HG02642 (cell line): ENCODE measurements at regions not wholly inside any gene's neighbourhood (a gene's known extent, or its start where the extent isn't known, plus 50 kb on each side); places are given as distances from the start of the nearest gene placed in this dataset.

ENCODE experiments used
- ATAC-seq: cut with Tn5 transposase; IDR thresholded peaks from one replicate; pipeline ENCODE4 v1.9.1; 2021; ENCODE audit warnings: mild to moderate bottlenecking; ENCODE audit not compliant: unreplicated experiment, poor library complexity

DNA sequence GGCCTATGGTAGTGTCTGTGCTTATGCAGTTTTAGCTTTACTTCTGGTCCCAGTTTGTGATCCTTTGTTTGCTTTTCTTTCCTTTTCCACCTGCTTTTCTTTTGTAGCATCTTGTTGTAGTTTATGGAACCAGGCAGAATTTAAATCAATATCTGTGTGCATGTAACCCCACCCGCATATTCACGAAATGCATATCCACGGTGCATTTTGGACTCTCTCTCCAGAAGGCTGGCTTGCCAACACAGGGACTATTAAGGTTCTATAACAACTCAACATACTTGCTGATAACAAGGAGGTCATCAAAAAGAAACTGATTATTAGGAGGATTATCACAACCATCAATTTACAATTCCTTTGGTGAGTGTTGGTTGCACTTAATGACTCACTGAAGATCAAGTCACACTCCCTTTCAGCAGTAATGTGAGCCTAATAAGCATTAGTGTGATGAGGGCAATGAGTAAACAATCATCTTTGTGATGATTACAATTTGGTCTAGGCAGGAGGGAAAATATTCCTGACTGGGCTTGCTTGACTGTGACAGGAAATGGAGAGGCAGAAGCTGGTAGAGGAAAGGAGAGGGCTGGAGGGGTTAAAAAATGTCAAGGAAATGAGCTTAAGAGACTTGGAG is 378.6 kb downstream of the REEP3 start:
- no peak for ATAC-seq

DNA sequence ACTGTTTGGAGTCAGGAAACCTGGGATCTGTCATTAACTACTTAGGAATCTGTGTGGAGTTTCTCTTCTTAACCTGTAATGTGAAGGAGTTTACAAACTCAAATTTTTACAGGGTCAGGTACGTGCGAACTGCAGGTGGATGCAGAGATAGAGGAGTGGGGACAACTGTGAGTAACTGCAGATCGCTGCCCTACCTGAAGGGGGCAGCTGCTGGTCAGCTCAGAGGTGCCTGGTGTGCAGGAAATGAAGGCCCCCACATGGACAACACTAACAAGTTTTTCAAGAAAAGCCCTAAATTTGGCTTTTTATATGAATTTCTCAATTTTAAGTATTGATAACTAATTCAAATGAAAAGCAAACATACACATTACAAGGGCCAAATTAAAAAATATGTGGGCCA is 380.0 kb downstream of the REEP3 start:
- ATAC-seq: no peak

DNA sequence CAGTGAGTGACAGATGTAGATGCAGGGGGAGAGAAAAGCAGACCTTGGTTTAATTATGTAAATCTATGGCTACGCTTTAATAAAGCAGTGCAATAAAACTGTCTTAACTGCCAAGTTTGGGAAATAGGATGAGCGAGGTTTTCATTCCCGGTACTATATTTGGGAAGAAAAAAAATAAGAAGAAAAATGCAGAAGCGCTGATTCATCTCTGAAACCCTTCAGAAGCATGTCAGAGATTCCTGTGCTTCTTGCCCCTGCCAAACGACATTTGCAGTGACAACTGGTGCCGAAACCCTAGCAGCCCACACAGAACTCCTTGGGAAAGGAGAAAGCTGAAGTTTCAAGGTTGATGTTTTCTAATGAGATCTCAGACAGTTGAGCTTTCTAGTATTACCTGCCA is 380.7 kb downstream of the REEP3 start:
- no peak for ATAC-seq

DNA sequence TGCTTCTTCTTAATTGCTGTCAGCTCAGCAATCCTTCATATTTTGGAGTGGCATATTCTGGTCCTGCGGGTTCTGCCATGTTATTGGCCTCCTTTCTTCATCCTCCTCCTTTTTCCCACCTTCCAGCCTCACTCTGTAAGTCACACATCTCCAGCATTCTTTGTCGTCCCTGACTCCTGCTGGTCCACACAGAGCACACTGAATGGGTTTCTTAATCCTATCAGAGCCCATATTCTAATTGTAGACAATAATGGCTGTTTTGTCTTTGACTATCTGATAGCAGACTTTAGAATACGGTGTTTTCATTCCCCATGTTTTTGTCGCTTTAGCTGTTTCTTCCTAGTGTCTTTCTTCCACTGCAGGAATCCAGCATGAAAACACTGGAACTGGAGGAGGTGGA is 389.6 kb downstream of the REEP3 start:
- no peak for ATAC-seq

DNA sequence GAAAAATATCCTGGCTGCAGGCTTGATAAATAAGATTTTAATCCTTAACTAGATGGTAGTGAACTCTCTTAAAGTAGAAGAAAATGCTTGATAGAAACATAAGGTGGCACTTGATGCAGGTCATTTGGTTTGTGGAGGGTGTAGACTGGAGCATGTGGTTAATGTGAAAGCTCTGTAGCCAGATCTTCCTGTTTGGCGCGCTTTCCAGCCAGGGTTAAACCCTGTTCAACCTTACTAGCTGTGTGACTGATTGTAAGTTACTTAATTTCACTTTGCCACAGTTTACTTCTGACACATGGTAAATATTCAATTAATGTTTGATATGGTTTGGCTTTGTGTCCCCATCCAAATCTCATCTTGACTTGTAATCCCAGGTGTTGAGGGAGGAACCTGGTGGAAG is 394.0 kb downstream of the REEP3 start:
- no peak for ATAC-seq

DNA sequence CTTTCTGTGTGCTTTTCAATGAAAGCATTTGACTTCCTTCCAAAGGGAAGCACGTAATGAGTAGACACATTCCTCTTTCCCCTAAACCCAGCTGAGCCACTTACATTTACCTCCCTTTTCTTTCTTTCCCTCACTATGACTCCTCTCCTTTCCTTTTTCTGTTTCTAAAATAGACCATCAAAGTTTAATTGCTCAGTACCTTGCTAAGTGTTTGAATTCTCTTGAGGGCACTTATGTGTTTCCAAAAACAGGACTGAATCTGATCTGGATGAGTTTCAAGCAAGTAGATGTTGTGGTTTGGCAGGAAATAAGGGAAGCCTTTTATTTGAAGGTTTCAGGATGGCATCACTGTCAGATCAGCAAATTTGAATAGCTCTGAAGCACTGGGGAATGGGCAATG is 396.2 kb downstream of the REEP3 start:
- ATAC-seq: no peak

DNA sequence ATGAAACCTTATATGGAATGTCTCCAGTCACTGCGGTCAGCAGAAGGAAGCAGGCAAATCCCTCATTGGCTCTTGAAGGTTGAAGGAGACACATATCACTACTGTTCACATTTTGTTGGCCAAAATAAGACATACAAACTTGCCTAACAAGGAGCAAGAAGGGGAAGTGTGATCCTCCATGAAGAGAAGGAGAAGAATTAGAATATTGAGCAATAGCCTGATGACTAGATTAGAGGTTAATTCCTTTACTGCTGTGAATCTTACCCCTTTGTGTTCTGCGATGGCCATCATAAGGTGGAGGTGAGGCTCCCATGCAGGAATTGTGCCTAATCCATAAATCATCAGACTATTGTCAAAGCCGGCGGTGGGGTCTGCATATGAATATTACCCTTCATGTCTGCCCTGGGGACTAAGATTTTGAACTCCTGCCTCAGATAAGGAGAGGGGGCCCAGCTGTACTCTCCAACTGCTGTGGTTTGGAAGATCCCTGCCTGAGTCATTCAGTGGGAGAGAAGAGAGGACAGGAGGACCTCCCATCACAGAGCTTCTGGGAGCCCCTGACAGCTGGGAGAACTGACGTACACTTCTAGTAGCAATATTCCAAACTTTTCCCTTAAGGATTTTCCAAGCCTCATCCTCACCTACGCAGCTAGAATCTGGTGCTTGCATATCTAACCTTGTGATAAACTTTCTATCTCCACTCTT is 398.5 kb downstream of the REEP3 start:
- no peak for ATAC-seq

DNA sequence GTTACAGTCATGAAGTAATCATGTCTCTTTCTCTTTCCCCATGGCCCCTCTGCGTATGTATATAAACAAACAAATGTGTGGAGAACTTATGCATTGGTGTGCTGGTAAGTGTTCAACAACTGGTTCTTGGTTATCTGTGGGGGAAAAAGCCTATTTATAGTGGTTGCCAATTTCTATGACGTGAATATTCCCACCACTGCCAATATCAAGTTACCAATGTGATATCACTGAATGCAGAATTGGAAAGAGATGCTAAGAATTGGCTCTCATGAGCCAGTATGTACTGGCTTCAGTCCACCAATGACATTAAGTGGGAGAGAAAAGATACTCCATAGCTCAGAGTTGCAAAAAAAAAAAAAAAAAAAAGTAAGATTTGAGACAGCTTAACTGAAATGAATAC is 399.7 kb downstream of the REEP3 start:
- no peak for ATAC-seq

DNA sequence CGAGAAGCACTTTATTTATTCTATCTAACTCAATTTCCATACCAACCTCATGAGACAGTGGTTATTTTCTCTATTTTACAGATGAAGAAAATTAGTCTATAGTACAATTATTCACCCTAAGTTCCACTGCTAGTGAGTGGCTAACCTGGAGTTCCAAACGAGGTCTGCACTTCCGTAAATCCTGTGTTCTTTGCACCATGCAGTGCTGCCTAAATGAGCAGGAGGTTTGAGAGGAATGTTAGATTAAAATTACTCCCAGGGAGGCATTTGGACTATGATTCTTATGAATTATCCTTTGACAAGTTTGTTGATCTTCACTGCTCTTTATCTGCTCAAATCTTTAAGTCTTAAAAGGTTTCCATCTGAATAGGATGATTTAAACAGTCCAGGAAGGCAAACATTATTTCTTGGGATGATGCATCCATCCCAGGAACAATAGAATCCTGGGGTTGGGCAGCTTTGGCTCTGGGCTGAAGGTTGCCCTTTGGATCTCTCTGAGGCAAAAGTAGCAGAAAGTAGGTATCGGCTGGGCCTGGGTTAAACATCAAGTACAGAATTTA is 400.8 kb downstream of the REEP3 start:
- ATAC-seq: no peak

DNA sequence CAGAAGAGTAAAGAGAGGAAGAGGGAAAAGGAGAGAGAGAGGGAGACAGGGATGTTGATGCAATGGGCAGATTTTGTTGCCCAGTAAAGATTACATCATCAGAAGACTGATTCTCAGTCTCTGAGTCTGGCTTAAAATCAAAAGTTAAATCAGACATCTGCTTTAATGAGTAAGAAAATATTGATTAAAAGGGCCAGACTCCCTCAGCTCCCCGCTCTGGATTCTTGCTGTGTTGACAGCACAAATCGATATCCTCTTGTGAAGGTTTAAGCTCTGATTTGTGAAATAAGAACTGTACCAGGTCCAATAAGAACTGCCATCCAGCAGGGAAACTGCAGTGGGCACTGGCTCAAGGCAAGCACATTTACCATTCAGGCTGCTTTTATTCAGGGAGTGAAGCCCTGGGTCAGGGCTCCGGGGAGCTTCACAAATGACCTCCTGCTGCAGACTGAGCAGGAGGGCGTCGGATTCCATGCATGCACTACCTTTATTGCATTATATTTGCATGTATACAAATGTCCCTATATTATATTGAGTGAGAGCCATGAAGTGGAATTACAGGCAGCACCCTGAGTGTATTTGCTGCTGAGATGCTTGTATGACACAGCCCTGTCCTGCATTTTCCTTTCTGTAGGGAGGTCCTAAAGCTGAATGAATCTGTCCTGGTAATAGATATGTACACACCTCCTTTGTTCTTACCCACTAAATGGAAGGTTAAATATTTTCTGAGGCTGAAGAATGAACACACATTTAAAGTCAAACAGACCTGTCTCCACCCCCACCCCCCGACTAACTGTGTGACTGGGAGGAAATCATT is 401.5 kb downstream of the REEP3 start:
- ATAC-seq: no peak

DNA sequence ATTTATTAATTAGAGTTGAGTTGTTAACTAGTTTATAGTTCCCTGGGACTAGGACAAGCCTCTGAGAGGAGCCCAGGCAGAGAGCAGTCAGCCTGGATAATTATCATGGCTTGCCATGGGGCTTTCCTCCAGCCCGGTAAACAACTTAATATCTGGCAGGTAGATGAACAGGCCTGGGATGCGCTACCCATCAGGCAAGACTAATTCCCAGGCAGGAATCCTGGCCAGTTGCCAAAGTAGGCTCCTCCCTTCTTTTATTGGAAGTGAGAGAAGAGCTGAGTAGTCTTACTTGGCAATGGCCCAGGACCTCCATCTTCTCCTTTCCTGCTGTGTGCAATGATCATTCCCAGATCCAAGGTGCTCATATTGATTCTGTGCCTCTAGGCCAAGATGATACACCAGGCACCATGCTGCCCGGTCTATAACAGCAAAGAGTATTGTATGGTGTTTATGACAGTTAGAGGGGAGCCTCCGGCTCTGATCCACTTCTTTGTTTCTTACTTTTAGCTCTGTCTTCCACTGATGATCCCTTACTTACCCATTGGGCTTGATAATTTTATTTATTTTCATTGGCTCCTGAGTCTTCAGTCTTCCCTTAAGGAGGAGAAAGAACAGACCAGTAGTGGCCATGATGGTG is 408.7 kb downstream of the REEP3 start:
- no peak for ATAC-seq

DNA sequence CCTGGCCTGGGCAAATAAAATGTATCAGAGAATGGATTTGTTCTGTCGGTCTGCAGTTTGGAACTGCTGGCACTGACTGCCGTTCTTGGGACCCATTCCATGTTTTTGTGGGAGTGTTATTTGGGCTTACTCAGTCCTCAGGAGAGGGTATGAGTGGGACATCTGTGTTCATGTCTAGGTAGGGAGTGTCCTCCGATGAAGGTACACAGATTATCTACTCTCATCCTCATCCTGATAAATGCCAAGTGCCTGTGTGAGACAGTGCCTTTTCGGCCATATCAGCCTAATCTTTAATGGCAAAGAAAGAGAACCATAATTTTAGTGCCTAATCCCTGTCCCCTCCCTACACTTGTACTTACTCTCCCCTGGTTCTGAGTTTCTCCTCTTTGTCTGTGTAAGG is 409.4 kb downstream of the REEP3 start:
- no peak for ATAC-seq

DNA sequence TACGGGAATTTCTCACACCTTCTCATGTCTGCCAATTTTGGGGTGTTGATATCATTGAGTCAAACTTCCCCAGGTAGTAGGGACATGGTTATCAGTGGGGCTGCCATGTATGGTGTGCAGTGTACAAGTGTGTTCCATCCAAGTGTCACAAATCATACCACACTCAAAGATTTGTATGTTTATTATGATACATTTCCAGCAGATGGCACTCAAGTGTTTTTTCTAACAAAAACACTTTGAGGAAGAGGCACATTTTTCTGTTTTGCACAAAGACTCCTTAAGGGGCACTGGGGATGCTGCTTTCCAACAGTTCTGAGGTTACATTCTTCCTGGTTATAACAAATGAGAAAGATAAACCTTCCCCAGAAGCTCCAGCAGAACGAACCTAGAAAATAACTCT is 414.5 kb downstream of the REEP3 start:
- no peak for ATAC-seq

DNA sequence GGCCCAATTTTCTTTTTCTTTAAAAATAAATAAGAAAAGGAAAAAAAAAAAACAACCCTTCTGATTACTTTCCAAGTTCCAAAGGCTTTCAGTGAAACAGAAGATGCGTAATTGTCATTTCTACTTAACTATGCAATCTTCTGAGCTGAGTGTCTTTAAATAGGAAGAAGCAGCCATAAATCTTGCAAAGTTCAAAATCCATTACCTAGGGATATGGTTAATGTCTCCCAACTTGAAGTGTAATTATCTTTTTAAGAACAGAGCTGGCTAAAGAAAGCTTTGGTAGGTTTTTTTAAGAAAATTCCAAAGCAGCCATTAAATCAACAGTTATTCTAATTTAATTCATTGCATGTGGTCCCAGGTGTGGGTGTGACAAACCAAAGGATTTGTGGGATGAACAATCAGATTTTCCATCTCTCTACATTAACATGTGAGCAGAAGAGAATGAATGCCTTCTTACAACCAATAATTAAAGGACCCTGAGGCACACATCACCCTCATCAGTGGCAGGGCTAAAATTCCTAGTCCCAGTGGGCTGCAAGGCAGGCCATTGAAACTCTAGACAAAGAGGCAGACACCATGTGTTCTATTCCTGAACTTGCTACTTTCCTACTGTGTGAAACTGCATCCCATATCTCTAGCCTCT is 419.2 kb downstream of the REEP3 start:
- ATAC-seq: no peak

DNA sequence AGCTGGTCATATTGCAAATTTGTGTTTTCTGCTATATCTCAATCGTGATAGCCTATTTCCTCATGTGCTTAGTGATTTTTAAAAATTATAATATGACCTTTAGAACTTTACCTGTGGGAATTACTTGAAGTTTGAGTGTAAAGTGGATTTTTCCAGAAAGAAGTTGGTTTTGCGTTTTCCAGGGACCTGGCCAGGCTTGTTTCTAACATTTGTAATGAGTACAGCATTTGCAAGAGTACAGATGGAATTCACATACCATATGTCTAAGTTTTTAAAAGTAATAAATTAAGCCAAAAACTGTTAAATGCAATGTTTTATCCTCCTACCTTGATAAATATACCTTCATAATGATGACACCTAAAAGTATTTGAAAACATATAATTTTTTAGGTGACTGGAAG is 443.2 kb downstream of the REEP3 start:
- no peak for ATAC-seq

DNA sequence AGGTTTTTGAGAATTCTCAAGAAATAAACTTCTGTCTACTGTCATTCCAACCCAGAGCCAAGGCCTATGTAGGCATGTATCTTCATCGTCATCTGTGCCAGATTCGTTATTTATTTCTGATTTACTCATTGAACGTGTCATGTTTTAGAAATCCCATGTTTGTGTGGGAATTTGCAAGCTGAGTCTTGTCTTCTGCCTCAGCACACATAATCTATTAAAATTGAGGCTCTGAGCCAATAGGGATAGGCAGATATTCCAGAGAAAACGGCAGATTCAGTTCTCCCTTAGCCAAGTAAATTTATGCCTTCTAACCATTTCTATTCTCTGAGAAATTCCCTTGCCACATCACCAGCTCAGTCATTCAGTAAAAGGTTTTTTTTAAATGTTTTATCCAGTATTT is 444.6 kb downstream of the REEP3 start:
- ATAC-seq: no peak

DNA sequence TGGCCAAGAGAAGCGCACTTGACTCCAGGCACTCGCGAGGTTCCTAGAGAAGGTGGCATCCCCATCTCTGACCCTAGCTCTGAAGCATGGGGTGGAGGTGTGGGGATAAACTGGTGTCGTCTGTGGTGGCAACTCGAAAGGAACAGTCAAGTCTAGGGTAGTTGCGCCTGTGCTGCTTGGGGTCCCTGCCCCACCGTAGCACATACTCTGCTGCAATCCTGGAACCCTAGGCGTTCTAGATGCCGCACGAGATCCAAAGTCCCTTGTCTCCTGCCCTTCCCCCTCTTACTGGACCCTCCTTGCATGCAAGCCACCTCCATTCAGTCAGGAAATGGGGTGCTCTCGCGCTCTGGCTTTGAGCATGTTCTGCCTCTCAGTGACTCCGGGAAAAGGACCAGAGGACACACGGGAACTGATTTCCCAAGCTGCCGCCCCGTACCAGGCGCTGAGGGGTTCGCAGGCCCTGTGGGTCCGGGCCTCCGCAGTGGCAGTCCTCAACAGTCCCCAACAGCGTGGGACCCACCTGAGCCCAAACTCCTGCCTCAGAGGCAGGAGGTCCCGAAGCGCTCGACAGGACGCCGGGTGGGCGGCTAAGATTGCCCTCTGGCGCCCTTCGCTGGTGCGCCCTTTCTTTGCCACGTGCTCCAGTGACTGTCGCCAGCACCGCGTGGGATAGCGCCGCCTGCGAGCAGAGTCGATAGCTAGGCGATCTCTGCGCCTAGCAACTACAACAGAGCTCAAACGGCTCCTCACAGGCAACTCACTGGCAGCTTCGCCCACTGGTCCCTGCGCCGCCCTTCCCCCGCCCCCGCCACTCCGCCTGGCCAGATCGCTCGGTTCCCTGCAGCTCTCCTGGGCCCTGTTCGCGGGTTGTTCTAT is 452.0 kb downstream of the REEP3 start:
- no peak for ATAC-seq

DNA sequence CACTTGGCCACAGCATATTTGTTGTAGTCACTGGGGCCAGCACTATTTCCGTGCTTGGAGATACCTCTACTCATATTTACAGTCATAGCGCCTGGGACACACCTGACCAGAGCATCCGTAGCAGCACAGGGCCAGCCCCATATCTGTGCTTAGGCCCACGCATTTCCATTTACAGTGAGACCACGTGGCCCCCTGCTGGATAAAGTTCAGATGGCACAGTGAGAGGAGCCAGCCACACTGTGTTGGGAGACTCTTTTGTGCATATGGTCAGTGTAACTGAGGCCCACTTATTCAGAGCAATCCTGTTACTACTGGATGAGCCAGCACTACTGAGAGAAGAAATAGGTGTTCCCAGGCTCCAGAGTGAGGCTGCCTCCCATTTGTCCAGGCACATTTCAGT is 455.3 kb downstream of the REEP3 start:
- ATAC-seq: peak; percentile 96

DNA sequence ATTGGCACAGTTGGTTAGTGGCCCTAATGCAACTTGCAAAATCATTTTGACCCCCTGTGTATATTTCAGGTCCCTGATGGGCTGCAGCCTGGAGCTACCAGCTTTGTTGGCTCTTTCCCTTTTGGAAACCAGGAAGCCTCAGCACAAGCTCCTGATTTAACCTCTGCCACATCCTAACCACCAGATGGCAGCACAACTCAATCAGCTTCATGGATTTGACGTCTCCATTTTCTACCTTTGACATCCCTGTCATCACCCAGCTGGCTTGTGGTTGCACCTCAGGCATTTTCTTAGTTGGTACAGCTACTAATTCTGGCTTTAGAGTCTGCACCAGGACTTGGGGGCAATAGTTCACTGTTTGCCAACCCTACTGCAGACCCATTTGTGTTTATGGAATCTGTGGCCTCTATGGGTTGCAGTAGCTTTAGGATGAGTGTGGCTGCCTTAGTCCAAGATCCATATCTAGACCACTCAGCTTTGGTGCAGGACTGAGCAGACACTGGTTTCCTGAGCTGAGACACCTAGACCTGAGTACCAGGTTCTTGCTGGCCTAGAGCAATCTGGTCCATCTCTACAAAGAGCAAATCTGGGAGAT is 456.2 kb downstream of the REEP3 start:
- peak; percentile 55 for ATAC-seq
